SK-N-SH treated with all-trans-retinoic acid at 6 μM for 48 hours (cell line): ENCODE measurements at regions not wholly inside any gene's neighbourhood (a gene's known extent, or its start where the extent isn't known, plus 50 kb on each side); places are given as distances from the start of the nearest gene placed in this dataset.

Source experiments
- ATAC-seq: fragments of 200-7000 bp; cut with Tn5 transposase; 3 replicates; pipeline ENCODE4 v1.9.1; 2020; ENCODE audit warnings: mild to moderate bottlenecking, moderate library complexity
- ARNTL ChIP-seq: fragments of 450-650 bp; formaldehyde crosslinking; IDR thresholded peaks from 2 replicates; pipeline ENCODE4 v1.5.0; 2020; ENCODE audit warnings: low read depth, mild to moderate bottlenecking, moderate library complexity, borderline replicate concordance
- CSDC2 ChIP-seq: fragments of 250-450 bp; sonication (Bioruptor Pico); IDR thresholded peaks from 2 replicates; pipeline ENCODE4 v1.5.0; 2020; ENCODE audit warnings: mild to moderate bottlenecking, moderate library complexity
- ESRRG ChIP-seq: fragments of 250-450 bp; sonication (Bioruptor Pico); IDR thresholded peaks from 2 replicates; pipeline ENCODE4 v1.6.1; 2021; ENCODE audit warnings: mild to moderate bottlenecking
- GLIS3 ChIP-seq: fragments of 250-450 bp; sonication (Bioruptor Pico); IDR thresholded peaks from 2 replicates; pipeline ENCODE4 v1.5.0; 2020; ENCODE audit warnings: mild to moderate bottlenecking, moderate library complexity
- ISL1 ChIP-seq: fragments of 250-450 bp; sonication (Bioruptor Pico); IDR thresholded peaks from 2 replicates; pipeline ENCODE4 v2.1.2; 2022; ENCODE audit warnings: mild to moderate bottlenecking, moderate library complexity
- OSR1 ChIP-seq: fragments of 250-450 bp; sonication (Bioruptor Pico); IDR thresholded peaks from 2 replicates; pipeline ENCODE4 v1.8.0; 2022; ENCODE audit warnings: moderate library complexity, mild to moderate bottlenecking, inconsistent platforms
- PPARA ChIP-seq: fragments of 250-450 bp; sonication (Bioruptor Pico); IDR thresholded peaks from 2 replicates; pipeline ENCODE4 v1.5.0; 2020; ENCODE audit warnings: mild to moderate bottlenecking, borderline replicate concordance
- RARB ChIP-seq: fragments of 250-450 bp; sonication (Bioruptor Pico); IDR thresholded peaks from 2 replicates; pipeline ENCODE4 v1.8.0; 2021; ENCODE audit warnings: mild to moderate bottlenecking, moderate library complexity
- SNAI2 ChIP-seq: fragments of 250-450 bp; sonication (Bioruptor Pico); IDR thresholded peaks from 2 replicates; pipeline ENCODE4 v1.5.0; 2020; ENCODE audit warnings: mild to moderate bottlenecking, moderate library complexity
- TCF4 ChIP-seq: fragments of 250-450 bp; sonication (Bioruptor Pico); IDR thresholded peaks from 2 replicates; pipeline ENCODE4 v1.8.0; 2021; ENCODE audit warnings: mild to moderate bottlenecking, moderate library complexity, borderline replicate concordance
- TOX ChIP-seq: fragments of 250-450 bp; sonication (Bioruptor Pico); IDR thresholded peaks from 2 replicates; pipeline ENCODE4 v1.8.0; 2021; ENCODE audit warnings: mild to moderate bottlenecking, moderate library complexity, borderline replicate concordance
- TSHZ2 ChIP-seq: fragments of 250-450 bp; sonication (Bioruptor Pico); IDR thresholded peaks from 2 replicates; pipeline ENCODE4 v1.5.0; 2020; ENCODE audit warnings: mild to moderate bottlenecking, moderate library complexity
- ZC3H10 ChIP-seq: fragments of 250-450 bp; sonication (Bioruptor Pico); IDR thresholded peaks from 2 replicates; pipeline ENCODE4 v1.5.1; 2021; ENCODE audit warnings: mild to moderate bottlenecking, moderate library complexity
- ZFP3 ChIP-seq: fragments of 250-450 bp; sonication (Bioruptor Pico); IDR thresholded peaks from 2 replicates; pipeline ENCODE4 v1.5.0; 2020; ENCODE audit warnings: mild to moderate bottlenecking, moderate library complexity
- ZFP30 ChIP-seq: fragments of 450-650 bp; formaldehyde crosslinking; IDR thresholded peaks from 2 replicates; pipeline ENCODE4 v1.5.0; 2022; ENCODE audit warnings: mild to moderate bottlenecking, moderate library complexity
- ZNF565 ChIP-seq: fragments of 450-650 bp; formaldehyde crosslinking; conservative IDR thresholded peaks from 2 replicates; pipeline ENCODE4 v1.5.0; 2020; ENCODE audit warnings: low read depth, mild to moderate bottlenecking, moderate library complexity
- ZNF70 ChIP-seq: fragments of 450-650 bp; formaldehyde crosslinking; IDR thresholded peaks from 2 replicates; pipeline ENCODE4 v1.5.0; 2020; ENCODE audit warnings: mild to moderate bottlenecking, moderate library complexity
- TF ChIP-seq, protein P1 (sequence below): fragments of 250-450 bp; sonication (Bioruptor Pico); IDR thresholded peaks from 2 replicates; pipeline ENCODE4 v1.5.1; 2020; ENCODE audit warnings: low read depth, mild to moderate bottlenecking, moderate library complexity
- TF ChIP-seq, protein P2 (sequence below): fragments of 250-450 bp; sonication (Bioruptor Pico); IDR thresholded peaks from 2 replicates; pipeline ENCODE4 v1.5.1; 2021; ENCODE audit warnings: mild to moderate bottlenecking, moderate library complexity
- TF ChIP-seq, protein P3 (sequence below): fragments of 250-450 bp; sonication (Bioruptor Pico); IDR thresholded peaks from 2 replicates; pipeline ENCODE4 v1.8.0; 2020; ENCODE audit warnings: mild to moderate bottlenecking, moderate library complexity, borderline replicate concordance

GRCh38 chr6:18605841-18606240 lies 218.7 kb downstream of the RNF144B start:
- no peak for ATAC-seq
- TF ChIP-seq CSDC2 (CRISPR knock-in tag), result no peak
- no peak for TF ChIP-seq ZC3H10 (CRISPR knock-in tag)
- TF ChIP-seq, protein P1, sequence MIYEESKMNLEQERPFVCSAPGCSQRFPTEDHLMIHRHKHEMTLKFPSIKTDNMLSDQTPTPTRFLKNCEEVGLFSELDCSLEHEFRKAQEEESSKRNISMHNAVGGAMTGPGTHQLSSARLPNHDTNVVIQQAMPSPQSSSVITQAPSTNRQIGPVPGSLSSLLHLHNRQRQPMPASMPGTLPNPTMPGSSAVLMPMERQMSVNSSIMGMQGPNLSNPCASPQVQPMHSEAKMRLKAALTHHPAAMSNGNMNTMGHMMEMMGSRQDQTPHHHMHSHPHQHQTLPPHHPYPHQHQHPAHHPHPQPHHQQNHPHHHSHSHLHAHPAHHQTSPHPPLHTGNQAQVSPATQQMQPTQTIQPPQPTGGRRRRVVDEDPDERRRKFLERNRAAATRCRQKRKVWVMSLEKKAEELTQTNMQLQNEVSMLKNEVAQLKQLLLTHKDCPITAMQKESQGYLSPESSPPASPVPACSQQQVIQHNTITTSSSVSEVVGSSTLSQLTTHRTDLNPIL (CRISPR knock-in tag), result no peak
- TF ChIP-seq SNAI2, result no peak
- TF ChIP-seq RARB (CRISPR knock-in tag), result no peak
- no peak for TF ChIP-seq ZFP3 (CRISPR knock-in tag)
- no peak for TF ChIP-seq ARNTL (CRISPR knock-in tag)
- no peak for TF ChIP-seq ZNF565 (CRISPR knock-in tag)
- TF ChIP-seq TOX (CRISPR knock-in tag), result no peak
- TF ChIP-seq, protein P2, sequence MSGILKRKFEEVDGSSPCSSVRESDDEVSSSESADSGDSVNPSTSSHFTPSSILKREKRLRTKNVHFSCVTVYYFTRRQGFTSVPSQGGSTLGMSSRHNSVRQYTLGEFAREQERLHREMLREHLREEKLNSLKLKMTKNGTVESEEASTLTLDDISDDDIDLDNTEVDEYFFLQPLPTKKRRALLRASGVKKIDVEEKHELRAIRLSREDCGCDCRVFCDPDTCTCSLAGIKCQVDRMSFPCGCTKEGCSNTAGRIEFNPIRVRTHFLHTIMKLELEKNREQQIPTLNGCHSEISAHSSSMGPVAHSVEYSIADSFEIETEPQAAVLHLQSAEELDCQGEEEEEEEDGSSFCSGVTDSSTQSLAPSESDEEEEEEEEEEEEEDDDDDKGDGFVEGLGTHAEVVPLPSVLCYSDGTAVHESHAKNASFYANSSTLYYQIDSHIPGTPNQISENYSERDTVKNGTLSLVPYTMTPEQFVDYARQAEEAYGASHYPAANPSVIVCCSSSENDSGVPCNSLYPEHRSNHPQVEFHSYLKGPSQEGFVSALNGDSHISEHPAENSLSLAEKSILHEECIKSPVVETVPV, result no peak
- TF ChIP-seq GLIS3, result no peak
- no peak for TF ChIP-seq ESRRG (CRISPR knock-in tag)
- no peak for TF ChIP-seq ISL1 (CRISPR knock-in tag)
- no peak for TF ChIP-seq PPARA (CRISPR knock-in tag)
- TF ChIP-seq OSR1 (CRISPR knock-in tag), result no peak
- TF ChIP-seq TCF4, result no peak

GRCh38 chr6:18609715-18610114 lies 222.6 kb downstream of the RNF144B start:
- no peak for ATAC-seq
- TF ChIP-seq TCF4, result no peak
- TF ChIP-seq TSHZ2 (CRISPR knock-in tag), result no peak

DNA sequence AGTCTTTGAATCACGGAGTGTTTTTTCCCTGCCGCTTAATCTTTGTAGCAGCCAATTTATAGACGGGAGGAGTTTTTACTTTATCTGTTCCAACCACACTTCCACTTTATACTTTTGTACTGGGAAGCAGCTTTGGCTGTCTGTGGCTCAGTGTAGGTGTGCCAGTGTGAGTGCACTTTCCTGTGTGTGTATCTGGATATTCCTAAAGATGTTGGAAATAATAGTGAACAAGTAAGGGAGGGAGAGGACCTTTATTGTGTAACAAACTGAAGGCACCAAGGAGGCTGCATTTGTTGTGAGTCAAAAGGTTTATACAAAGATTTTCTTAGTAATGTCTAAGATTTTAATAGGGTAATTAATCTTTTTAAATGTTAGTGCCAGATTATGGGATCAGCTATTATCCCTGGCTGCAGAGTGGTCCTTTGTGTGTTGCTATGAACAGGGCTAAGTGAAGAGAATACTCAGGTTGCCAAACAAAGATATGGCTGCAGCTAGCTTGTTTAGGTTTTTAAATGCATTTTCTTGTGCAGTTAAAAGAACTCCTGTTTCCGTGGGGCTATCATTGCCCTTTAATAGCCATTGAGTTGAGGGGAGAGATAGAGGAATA lies 226.3 kb downstream of the RNF144B start:
- TF ChIP-seq ARNTL (CRISPR knock-in tag), result no peak
- TF ChIP-seq PPARA (CRISPR knock-in tag), result no peak
- no peak for TF ChIP-seq TSHZ2 (CRISPR knock-in tag)
- no peak for TF ChIP-seq ZFP30 (CRISPR knock-in tag)
- TF ChIP-seq ZNF70 (CRISPR knock-in tag), result no peak
- TF ChIP-seq, protein P3, sequence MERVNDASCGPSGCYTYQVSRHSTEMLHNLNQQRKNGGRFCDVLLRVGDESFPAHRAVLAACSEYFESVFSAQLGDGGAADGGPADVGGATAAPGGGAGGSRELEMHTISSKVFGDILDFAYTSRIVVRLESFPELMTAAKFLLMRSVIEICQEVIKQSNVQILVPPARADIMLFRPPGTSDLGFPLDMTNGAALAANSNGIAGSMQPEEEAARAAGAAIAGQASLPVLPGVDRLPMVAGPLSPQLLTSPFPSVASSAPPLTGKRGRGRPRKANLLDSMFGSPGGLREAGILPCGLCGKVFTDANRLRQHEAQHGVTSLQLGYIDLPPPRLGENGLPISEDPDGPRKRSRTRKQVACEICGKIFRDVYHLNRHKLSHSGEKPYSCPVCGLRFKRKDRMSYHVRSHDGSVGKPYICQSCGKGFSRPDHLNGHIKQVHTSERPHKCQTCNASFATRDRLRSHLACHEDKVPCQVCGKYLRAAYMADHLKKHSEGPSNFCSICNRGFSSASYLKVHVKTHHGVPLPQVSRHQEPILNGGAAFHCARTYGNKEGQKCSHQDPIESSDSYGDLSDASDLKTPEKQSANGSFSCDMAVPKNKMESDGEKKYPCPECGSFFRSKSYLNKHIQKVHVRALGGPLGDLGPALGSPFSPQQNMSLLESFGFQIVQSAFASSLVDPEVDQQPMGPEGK (CRISPR knock-in tag), result no peak
- TF ChIP-seq, all 23 proteins: peak for 0
- no peak for ATAC-seq
